ENCODE measurements at regions not wholly inside any gene's neighbourhood (a gene's known extent, or its start where the extent isn't known, plus 50 kb on each side); places are given as distances from the start of the nearest gene placed in this dataset.

DNA sequence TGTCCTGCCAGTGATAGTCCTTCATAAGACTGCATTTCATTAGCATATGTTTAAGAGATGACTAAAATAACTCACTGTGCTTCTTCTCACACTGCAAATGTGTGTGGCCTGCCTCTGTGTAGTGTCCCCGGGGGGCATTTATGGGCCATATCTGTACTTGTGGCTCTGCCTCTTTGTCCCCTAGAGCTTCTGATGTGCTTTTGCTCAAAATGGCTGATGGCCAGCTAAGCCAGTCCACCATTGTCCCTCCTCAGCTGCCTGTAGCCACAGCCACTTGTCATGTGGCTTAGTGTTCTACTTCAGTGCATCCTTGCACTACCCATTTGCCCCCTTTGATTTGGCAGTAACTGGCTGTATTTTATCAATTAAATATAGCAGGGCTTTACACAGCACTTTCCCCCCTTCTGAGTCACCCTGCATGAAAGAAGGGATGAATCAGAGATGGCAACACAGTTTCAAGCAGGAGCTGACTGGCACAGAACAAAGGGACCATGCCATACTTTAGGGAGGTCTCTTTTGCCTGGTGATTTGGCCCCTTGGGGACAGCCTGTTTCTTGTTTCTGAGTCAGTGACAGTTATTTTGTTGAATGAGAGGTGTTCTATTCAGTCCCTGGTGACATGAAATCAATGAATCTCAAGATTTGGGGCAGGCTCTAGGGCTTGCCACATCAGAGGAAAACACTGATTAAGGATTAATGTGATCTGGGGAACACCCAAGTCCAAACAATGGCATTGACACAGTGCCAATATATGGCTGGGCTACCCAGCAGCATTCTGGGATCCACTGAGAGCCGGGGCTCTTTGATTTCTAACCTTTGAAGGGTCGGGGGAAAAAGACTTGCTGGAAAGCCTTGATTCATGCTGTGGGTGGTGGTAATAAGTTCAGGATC is 245.5 kb downstream of the SMARCA2 start:
- TF ChIP-seq, protein P1, sequence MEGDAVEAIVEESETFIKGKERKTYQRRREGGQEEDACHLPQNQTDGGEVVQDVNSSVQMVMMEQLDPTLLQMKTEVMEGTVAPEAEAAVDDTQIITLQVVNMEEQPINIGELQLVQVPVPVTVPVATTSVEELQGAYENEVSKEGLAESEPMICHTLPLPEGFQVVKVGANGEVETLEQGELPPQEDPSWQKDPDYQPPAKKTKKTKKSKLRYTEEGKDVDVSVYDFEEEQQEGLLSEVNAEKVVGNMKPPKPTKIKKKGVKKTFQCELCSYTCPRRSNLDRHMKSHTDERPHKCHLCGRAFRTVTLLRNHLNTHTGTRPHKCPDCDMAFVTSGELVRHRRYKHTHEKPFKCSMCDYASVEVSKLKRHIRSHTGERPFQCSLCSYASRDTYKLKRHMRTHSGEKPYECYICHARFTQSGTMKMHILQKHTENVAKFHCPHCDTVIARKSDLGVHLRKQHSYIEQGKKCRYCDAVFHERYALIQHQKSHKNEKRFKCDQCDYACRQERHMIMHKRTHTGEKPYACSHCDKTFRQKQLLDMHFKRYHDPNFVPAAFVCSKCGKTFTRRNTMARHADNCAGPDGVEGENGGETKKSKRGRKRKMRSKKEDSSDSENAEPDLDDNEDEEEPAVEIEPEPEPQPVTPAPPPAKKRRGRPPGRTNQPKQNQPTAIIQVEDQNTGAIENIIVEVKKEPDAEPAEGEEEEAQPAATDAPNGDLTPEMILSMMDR (IDR thresholded peaks at IDR 0.05; ENCODE audit: low read depth, low read length, missing control alignments): no peak
- DNase-seq (ENCODE audit: extremely low read depth, low read depth): no peak
- H3K4me3 ChIP-seq (replicated peaks; ENCODE audit: low read depth, low read length): no peak overlapping the region

DNA sequence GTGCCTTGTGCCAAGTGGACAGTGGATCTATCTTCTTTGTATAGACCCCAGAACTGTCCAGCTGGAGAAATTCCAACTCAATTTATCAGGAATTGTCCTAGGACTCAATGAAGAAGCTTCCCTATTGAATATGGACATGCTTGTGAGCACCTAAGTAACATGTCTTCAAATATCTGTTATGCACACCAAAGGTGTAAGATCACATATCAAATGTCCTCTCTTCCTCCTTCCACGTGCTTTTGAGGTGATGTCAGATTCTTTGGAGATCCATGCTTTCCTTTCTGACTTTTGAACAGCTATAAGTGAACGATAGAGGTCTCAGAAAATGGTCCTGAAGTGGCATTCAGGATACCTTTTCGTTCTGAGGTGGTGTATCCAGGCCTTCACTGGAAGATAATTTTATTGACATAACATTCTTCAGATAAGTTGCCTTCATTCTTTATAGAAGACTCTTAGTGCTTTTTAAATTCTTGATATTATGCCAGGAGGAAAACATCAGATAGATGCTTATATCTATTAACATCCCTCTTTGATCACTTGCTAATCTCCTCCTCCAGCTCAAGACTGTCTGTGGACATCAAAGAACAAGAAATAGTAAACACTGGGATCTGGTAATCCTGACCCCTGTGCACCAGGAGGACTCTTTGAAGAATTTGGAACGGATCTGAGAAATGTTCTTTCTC is 246.4 kb downstream of the SMARCA2 start:
- no peak overlapping the region for H3K4me3 ChIP-seq (replicated peaks; ENCODE audit: low read depth, low read length)
- TF ChIP-seq, protein P1 (IDR thresholded peaks at IDR 0.05; ENCODE audit: low read depth, low read length, missing control alignments): no peak
- DNase-seq (ENCODE audit: extremely low read depth, low read depth): no peak

DNA sequence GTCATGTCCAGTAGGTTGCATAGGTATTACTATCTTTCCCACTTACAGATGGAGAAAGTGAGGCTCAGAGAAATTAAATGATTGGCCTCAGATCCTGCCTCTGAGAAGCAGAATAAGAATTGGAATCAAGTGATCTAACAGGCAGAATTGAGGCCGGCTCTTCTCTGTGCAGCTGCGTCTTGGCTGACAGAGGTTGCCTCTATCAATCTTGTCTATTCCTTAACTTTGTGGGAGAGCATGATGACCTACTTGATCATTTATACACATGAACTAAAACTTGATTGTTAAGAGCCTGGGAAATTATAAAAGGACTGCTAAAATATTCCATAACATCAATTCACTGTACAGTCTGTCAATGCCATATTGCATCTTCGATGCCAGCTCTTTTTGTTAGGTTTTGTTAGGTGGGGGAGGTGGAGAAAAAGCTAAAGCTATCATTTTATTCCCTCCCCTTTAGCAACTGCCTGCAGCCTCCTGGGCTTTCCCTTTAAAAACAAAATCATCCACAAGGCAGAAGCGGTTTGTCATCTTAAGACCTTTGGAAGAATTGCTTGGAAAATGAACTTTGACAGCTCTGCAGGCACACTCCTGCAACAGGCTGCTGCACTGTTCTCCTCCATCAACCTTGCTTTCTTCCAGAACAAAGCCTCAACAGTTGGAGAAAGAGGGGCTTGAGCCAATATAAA is 247.4 kb downstream of the SMARCA2 start:
- TF ChIP-seq, protein P1 (IDR thresholded peaks at IDR 0.05; ENCODE audit: low read depth, low read length, missing control alignments): no peak
- no peak for DNase-seq (ENCODE audit: extremely low read depth, low read depth)
- no peak overlapping the region for H3K4me3 ChIP-seq (replicated peaks; ENCODE audit: low read depth, low read length)

DNA sequence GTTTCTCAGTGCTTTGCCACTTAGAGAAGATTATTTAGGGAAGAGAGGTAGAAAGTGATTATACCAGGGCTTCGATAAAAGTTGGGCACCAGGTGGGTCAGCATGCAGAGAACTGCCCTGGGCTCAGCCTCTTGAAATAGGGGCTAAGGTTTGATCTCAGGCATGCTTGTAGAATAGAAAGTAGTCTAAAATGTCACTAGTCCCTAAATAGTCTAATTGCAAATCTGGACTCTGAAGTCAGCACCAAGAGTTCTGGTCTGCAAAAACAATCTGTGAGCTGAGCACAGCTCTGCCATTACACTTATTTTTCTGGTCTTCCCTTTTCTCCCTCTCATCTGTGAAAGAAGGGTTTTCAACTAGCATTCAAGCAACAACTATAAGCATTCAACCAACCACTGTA is 248.0 kb downstream of the SMARCA2 start:
- no peak overlapping the region for H3K4me3 ChIP-seq (replicated peaks; ENCODE audit: low read depth, low read length)
- TF ChIP-seq, protein P1 (IDR thresholded peaks at IDR 0.05; ENCODE audit: low read depth, low read length, missing control alignments): no peak
- DNase-seq (ENCODE audit: extremely low read depth, low read depth): no peak

GRCh38 chr9:2263665-2264064 is 248.5 kb downstream of the SMARCA2 start:
- TF ChIP-seq, protein P1 (IDR thresholded peaks at IDR 0.05; ENCODE audit: low read depth, low read length, missing control alignments): no peak
- no peak for DNase-seq (ENCODE audit: extremely low read depth, low read depth)
- no peak overlapping the region for H3K4me3 ChIP-seq (replicated peaks; ENCODE audit: low read depth, low read length)

- no peak for DNase-seq (ENCODE audit: extremely low read depth, low read depth)
- no peak overlapping the region for H3K4me3 ChIP-seq (replicated peaks; ENCODE audit: low read depth, low read length)
- TF ChIP-seq, protein P1 (IDR thresholded peaks at IDR 0.05; ENCODE audit: low read depth, low read length, missing control alignments): no peak
Measured at GRCh38 chr9:2264081-2264480, 248.9 kb downstream of the SMARCA2 start.
